OCI-LY1 (cell line): ENCODE measurements at regions not wholly inside any gene's neighbourhood (a gene's known extent, or its start where the extent isn't known, plus 50 kb on each side); places are given as distances from the start of the nearest gene placed in this dataset.

Source experiments
- CTCF ChIP-seq: fragments of 200-600 bp; sonication (generic), shearing (Covaris generic); IDR thresholded peaks from 2 replicates; pipeline ENCODE4 v1.5.1; 2017; ENCODE audit warnings: mild to moderate bottlenecking, antibody characterized with exemption, low read length, moderate library complexity, mixed read lengths
- EZH2 ChIP-seq: fragments of 200-600 bp; sonication (generic), shearing (Covaris generic); IDR thresholded peaks from 2 replicates; pipeline ENCODE4 v1.8.0; 2017; ENCODE audit warnings: borderline replicate concordance, mixed run types, mild to moderate bottlenecking, antibody characterized with exemption, low read length, moderate library complexity, mixed read lengths

- no peak for TF ChIP-seq CTCF
- TF ChIP-seq EZH2, result no peak
Observed at GRCh38 chr18:76167845-76168621, 327.0 kb downstream of the ZNF516 start.
